Keratinocyte (primary cell): ENCODE measurements at regions not wholly inside any gene's neighbourhood (a gene's known extent, or its start where the extent isn't known, plus 50 kb on each side); places are given as distances from the start of the nearest gene placed in this dataset.

Source experiments
- DNase-seq: peaks from one replicate; pipeline ENCODE4 v3.0.0-alpha.2; 2011; ENCODE audit warnings: low read depth, missing footprints, low spot score
- FAIRE-seq: peaks from 2 replicates; lab custom pipeline; 2011; peaks lifted over from hg19 to GRCh38; lab: Jason Lieb, UNC
- H2AFZ ChIP-seq: 2 replicates; pipeline ENCODE4 v1.6.0; 2012; ENCODE audit warnings: low read length, control low read depth, inconsistent platforms; ENCODE audit not compliant: control insufficient read depth
- H3K27ac ChIP-seq: 2 replicates; pipeline ENCODE4 v1.5.1; 2011; ENCODE audit warnings: low read length; ENCODE audit not compliant: control insufficient read depth, insufficient read depth
- H3K27me3 ChIP-seq: 3 replicates; pipeline ENCODE4 v1.6.0; 2011; ENCODE audit warnings: low read length; ENCODE audit not compliant: control insufficient read depth, insufficient read depth; ENCODE audit errors: extremely low read depth
- H3K36me3 ChIP-seq, 2 experiments: 2 replicates in 1 of 2; 3 replicates in 1 of 2; pipeline ENCODE4 v1.5.1; 2011; ENCODE audit warnings: low read length in 2 of 2, mild to moderate bottlenecking in 1 of 2; ENCODE audit not compliant: control insufficient read depth in 2 of 2, insufficient read depth in 2 of 2; ENCODE audit errors: extremely low read depth in 1 of 2
- H3K4me1 ChIP-seq: 3 replicates; pipeline ENCODE4 v1.5.1; 2011; ENCODE audit warnings: low read length; ENCODE audit not compliant: control insufficient read depth, insufficient read depth; ENCODE audit errors: extremely low read depth
- H3K4me2 ChIP-seq: 3 replicates; pipeline ENCODE4 v1.6.0; 2011; ENCODE audit warnings: low read depth, low read length; ENCODE audit not compliant: control insufficient read depth, insufficient read depth; ENCODE audit errors: extremely low read depth
- H3K4me3 ChIP-seq, 3 experiments: fragments of 200-600 bp in 1 of 3; sonication (generic) in 1 of 3; 2 replicates in 2 of 3; 3 replicates in 1 of 3; pipeline ENCODE4 v1.5.1; 2011 to 2016; ENCODE audit warnings: low read length in 3 of 3, mild to moderate bottlenecking in 3 of 3, control low read depth in 2 of 3, inconsistent platforms in 1 of 3, low read depth in 1 of 3, mixed read lengths in 1 of 3, mixed run types in 1 of 3, moderate library complexity in 1 of 3; ENCODE audit not compliant: control insufficient read depth in 2 of 3, insufficient read depth in 2 of 3; ENCODE audit errors: extremely low read depth in 1 of 3
- H3K79me2 ChIP-seq: 2 replicates; pipeline ENCODE4 v1.6.0; 2012; ENCODE audit warnings: low read length; ENCODE audit not compliant: control insufficient read depth, insufficient read depth
- H3K9ac ChIP-seq: 3 replicates; pipeline ENCODE4 v1.6.0; 2011; ENCODE audit warnings: low read length; ENCODE audit not compliant: control insufficient read depth, insufficient read depth; ENCODE audit errors: extremely low read depth
- H3K9me1 ChIP-seq: 3 replicates; pipeline ENCODE4 v1.6.0; 2011; ENCODE audit warnings: low read length; ENCODE audit not compliant: control insufficient read depth, insufficient read depth; ENCODE audit errors: extremely low read depth
- H3K9me3 ChIP-seq: 2 replicates; pipeline ENCODE4 v1.5.1; 2012; ENCODE audit warnings: low read depth, low read length; ENCODE audit not compliant: control insufficient read depth
- H4K20me1 ChIP-seq: 3 replicates; pipeline ENCODE4 v1.6.0; 2011; ENCODE audit warnings: low read length; ENCODE audit not compliant: control insufficient read depth, insufficient read depth; ENCODE audit errors: extremely low read depth
- EZH2 ChIP-seq: IDR thresholded peaks from one replicate; pipeline ENCODE4 v1.6.1; 2012; ENCODE audit warnings: inconsistent platforms, mild to moderate bottlenecking, low read length, moderate library complexity
- dilution Hi-C: fragments of 300-500 bp; cut with MboI; formaldehyde crosslinking; loops from one replicate; pipeline ENCODE4 v1.7.0; 2020; ENCODE audit warnings: low sequenced_read_pairs; ENCODE audit not compliant: extremely low pct_ligation_motif_present
- TF ChIP-seq, protein P1 (sequence below), 3 experiments: IDR thresholded peaks in 1 of 3; conservative IDR thresholded peaks in 1 of 3; optimal IDR thresholded peaks in 1 of 3; 2 replicates in 2 of 3; 3 replicates in 1 of 3; pipeline versions ENCODE3 to v1.5.1; 2011; ENCODE audit warnings: low read length in 3 of 3, mild to moderate bottlenecking in 3 of 3, moderate library complexity in 2 of 3, control low read depth in 1 of 3, inconsistent platforms in 1 of 3; ENCODE audit not compliant: insufficient read depth in 2 of 3; ENCODE audit errors: extremely low read depth in 1 of 3

DNA sequence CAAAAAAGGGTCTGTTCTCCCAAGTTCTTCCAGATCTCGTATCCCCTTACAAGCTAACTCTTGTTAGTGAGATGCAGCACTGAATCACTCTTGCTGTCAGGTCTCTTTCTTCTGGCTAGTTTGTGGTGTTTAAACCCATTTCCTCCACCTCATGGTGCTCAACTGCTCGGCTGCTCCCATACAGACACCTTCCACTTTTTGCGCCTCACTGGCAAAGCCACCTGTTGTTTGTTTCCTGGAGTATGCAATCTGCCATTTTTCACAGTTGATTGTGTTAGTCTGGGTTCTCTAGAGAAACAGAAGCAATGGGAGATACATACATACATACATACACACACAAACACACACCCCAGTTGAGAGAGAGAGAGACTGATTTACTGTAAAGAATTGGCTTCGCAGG is 124.4 kb upstream of the SP8 start:
- no peaks in the 10 kb centered on the region for H4K20me1 ChIP-seq
- dilution Hi-C loops = no loop called here
- no peak overlapping the region for H3K4me3 ChIP-seq
- no peaks in the 10 kb centered on the region for H3K4me1 ChIP-seq
- no peak overlapping the region for H2AFZ ChIP-seq
- H3K9me1 ChIP-seq = no peaks in the 10 kb centered on the region
- no peak overlapping the region for H3K9ac ChIP-seq
- H3K27ac ChIP-seq = no peak overlapping the region
- DNase-seq (no peak), FAIRE-seq (no peak)
- no peaks in the 10 kb centered on the region for H3K9me3 ChIP-seq
- H3K27me3 ChIP-seq = no peaks in the 10 kb centered on the region
- H3K79me2 ChIP-seq = no peaks in the 10 kb centered on the region
- H3K36me3 ChIP-seq = no peaks in the 10 kb centered on the region
- H3K4me2 ChIP-seq = no peak overlapping the region
- TF ChIP-seq, protein P1, sequence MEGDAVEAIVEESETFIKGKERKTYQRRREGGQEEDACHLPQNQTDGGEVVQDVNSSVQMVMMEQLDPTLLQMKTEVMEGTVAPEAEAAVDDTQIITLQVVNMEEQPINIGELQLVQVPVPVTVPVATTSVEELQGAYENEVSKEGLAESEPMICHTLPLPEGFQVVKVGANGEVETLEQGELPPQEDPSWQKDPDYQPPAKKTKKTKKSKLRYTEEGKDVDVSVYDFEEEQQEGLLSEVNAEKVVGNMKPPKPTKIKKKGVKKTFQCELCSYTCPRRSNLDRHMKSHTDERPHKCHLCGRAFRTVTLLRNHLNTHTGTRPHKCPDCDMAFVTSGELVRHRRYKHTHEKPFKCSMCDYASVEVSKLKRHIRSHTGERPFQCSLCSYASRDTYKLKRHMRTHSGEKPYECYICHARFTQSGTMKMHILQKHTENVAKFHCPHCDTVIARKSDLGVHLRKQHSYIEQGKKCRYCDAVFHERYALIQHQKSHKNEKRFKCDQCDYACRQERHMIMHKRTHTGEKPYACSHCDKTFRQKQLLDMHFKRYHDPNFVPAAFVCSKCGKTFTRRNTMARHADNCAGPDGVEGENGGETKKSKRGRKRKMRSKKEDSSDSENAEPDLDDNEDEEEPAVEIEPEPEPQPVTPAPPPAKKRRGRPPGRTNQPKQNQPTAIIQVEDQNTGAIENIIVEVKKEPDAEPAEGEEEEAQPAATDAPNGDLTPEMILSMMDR (optimal IDR thresholded peaks at IDR 0.05 in 1 of 3, IDR thresholded peaks at IDR 0.05 in 1 of 3, conservative IDR thresholded peaks at IDR 0.05 in 1 of 3; ENCODE audit: extremely low read depth in 1 of 3, insufficient read depth in 2 of 3, low read length in 3 of 3) = no peak
- no peak for TF ChIP-seq EZH2

- Histone ChIP-seq H3K9me1 (no peaks in the 10 kb centered on the region), H3K79me2 (no peaks in the 10 kb centered on the region), H4K20me1 (no peaks in the 10 kb centered on the region), H3K27ac (no peak overlapping the region), H2AFZ (no peak overlapping the region), H3K27me3 (no peaks in the 10 kb centered on the region), H3K4me3 (no peak overlapping the region), H3K36me3 (no peaks in the 10 kb centered on the region), H3K9me3 (no peaks in the 10 kb centered on the region), H3K4me1 (no peaks in the 10 kb centered on the region), H3K4me2 (no peak overlapping the region), H3K9ac (no peak overlapping the region)
- TF ChIP-seq, protein P1 (optimal IDR thresholded peaks at IDR 0.05 in 1 of 3, IDR thresholded peaks at IDR 0.05 in 1 of 3, conservative IDR thresholded peaks at IDR 0.05 in 1 of 3; ENCODE audit: extremely low read depth in 1 of 3, insufficient read depth in 2 of 3, low read length in 3 of 3) = no peak
- no peak for TF ChIP-seq EZH2
- DNase-seq (no peak), FAIRE-seq (no peak)
- dilution Hi-C loops = no loop called here
Measured at GRCh38 chr7:20913853-20914252, 127.2 kb upstream of the SP8 start.
